Endothelial cell of umbilical vein (primary cell): ENCODE measurements at regions not wholly inside any gene's neighbourhood (a gene's known extent, or its start where the extent isn't known, plus 50 kb on each side); places are given as distances from the start of the nearest gene placed in this dataset.

Source experiments
- BruUV-seq: library from RNA; stranded (reverse); fragments of 400-500 nt; replicated peaks from 2 replicates; lab custom pipeline; 2021; lab: Mats Ljungman, UMichigan
- CTCF ChIA-PET: fragments of 300-600, 350-600 bp; sonication (Branson Sonifier 250); formaldehyde crosslinking; loops from one replicate; lab custom pipeline; 2021; ENCODE audit warnings: antibody characterized with exemption, inconsistent platforms; lab: Charles Lee
- POLR2A ChIA-PET: fragments of 300-600, 350-600 bp; sonication (Branson Sonifier 250); formaldehyde crosslinking; loops from one replicate; lab custom pipeline; 2021; ENCODE audit warnings: antibody characterized with exemption, inconsistent platforms; lab: Charles Lee
- DNase-seq: peaks from one replicate; pipeline ENCODE4 v3.0.0-alpha.2; 2011; ENCODE audit warnings: low read depth, low spot score
- FAIRE-seq: peaks from 2 replicates; lab custom pipeline; 2011; peaks lifted over from hg19 to GRCh38; lab: Jason Lieb, UNC
- H2AFZ ChIP-seq: 2 replicates; pipeline ENCODE4 v1.6.0; 2012; ENCODE audit warnings: low read depth, low read length, control low read depth, inconsistent platforms
- H3K27ac ChIP-seq: 2 replicates; pipeline ENCODE4 v1.5.1; 2011; ENCODE audit warnings: low read depth, mild to moderate bottlenecking, control low read depth, low read length, moderate library complexity; ENCODE audit not compliant: insufficient read depth
- H3K27me3 ChIP-seq, 2 experiments: 2 replicates each; pipeline versions ENCODE4 v1.6.0 to v1.6.1; 2011; ENCODE audit warnings: low read length in 2 of 2, mixed read lengths in 1 of 2; ENCODE audit not compliant: control insufficient read depth in 2 of 2, insufficient read depth in 2 of 2
- H3K36me3 ChIP-seq, 2 experiments: 2 replicates in 1 of 2; 3 replicates in 1 of 2; pipeline ENCODE4 v1.5.1; 2011; ENCODE audit warnings: low read length in 2 of 2, mild to moderate bottlenecking in 1 of 2, moderate library complexity in 1 of 2; ENCODE audit not compliant: control insufficient read depth in 2 of 2, insufficient read depth in 2 of 2; ENCODE audit errors: extremely low read depth in 1 of 2
- H3K4me1 ChIP-seq: 3 replicates; pipeline ENCODE4 v1.5.1; 2011; ENCODE audit warnings: mild to moderate bottlenecking, low read length; ENCODE audit not compliant: control insufficient read depth, insufficient read depth; ENCODE audit errors: extremely low read depth
- H3K4me2 ChIP-seq: 2 replicates; pipeline ENCODE4 v1.6.1; 2011; ENCODE audit warnings: low read length, control low read depth, mixed read lengths; ENCODE audit not compliant: insufficient read depth
- H3K4me3 ChIP-seq, 3 experiments: fragments of 200-600 bp in 1 of 3; sonication (generic), shearing (Covaris generic) in 1 of 3; replicated peaks in 1 of 3; 2 replicates each; pipeline ENCODE4 v1.5.1; 2011 to 2016; ENCODE audit warnings: control low read depth in 3 of 3, low read length in 3 of 3, mild to moderate bottlenecking in 2 of 3, inconsistent platforms in 1 of 3, low read depth in 1 of 3, moderate library complexity in 1 of 3; ENCODE audit not compliant: insufficient read depth in 1 of 3
- H3K79me2 ChIP-seq: 2 replicates; pipeline ENCODE4 v1.6.0; 2012; ENCODE audit warnings: low read length, inconsistent platforms; ENCODE audit not compliant: control insufficient read depth, insufficient read depth
- H3K9ac ChIP-seq: replicated peaks from 2 replicates; pipeline ENCODE3; 2011; ENCODE audit warnings: low read length, control low read depth; ENCODE audit not compliant: insufficient read depth; ENCODE audit errors: extremely low read depth
- H3K9me1 ChIP-seq: replicated peaks from 3 replicates; pipeline ENCODE4 v1.6.0; 2011; ENCODE audit warnings: mild to moderate bottlenecking, low read length; ENCODE audit not compliant: control insufficient read depth, insufficient read depth; ENCODE audit errors: extremely low read depth
- H3K9me3 ChIP-seq: replicated peaks from 2 replicates; pipeline ENCODE4 v1.5.1; 2012; ENCODE audit warnings: low read length, inconsistent platforms; ENCODE audit not compliant: control insufficient read depth, insufficient read depth
- H4K20me1 ChIP-seq: replicated peaks from 2 replicates; pipeline ENCODE3; 2011; ENCODE audit warnings: mild to moderate bottlenecking, low read length; ENCODE audit not compliant: control insufficient read depth, insufficient read depth; ENCODE audit errors: extremely low read depth
- EZH2 ChIP-seq: IDR thresholded peaks from 2 replicates; pipeline ENCODE4 v1.6.1; 2012; ENCODE audit warnings: borderline replicate concordance, low read depth, mild to moderate bottlenecking, moderate library complexity, low read length, inconsistent platforms; ENCODE audit not compliant: severe bottlenecking
- FOS ChIP-seq: IDR thresholded peaks from 2 replicates; pipeline ENCODE4 v1.6.1; 2011; ENCODE audit warnings: mild to moderate bottlenecking, low read length, moderate library complexity, borderline replicate concordance; ENCODE audit not compliant: insufficient read depth
- GATA2 ChIP-seq: IDR thresholded peaks from 2 replicates; pipeline ENCODE4 v1.7.0; 2011; ENCODE audit warnings: low read depth, mild to moderate bottlenecking, moderate library complexity, mixed read lengths, low read length; ENCODE audit not compliant: insufficient read length, insufficient read depth
- JUN ChIP-seq: IDR thresholded peaks from 2 replicates; pipeline ENCODE4 v1.6.1; 2011; ENCODE audit warnings: borderline replicate concordance, low read depth; ENCODE audit not compliant: insufficient read length, insufficient read depth
- MYC ChIP-seq: IDR thresholded peaks from one replicate; pipeline ENCODE4 v1.6.1; 2011; ENCODE audit warnings: mild to moderate bottlenecking, low read depth, low read length
- POLR2A ChIP-seq: IDR thresholded peaks from 2 replicates; pipeline ENCODE4 v1.6.1; 2012; ENCODE audit warnings: low read depth, mild to moderate bottlenecking, control low read depth, low read length
- POLR2AphosphoS5 ChIP-seq: IDR thresholded peaks from 2 replicates; pipeline ENCODE4 v1.6.1; 2012; ENCODE audit warnings: low read depth, mild to moderate bottlenecking, control low read depth, low read length, moderate library complexity; ENCODE audit not compliant: insufficient read depth
- dilution Hi-C: fragments of 300-500 bp; cut with MboI; formaldehyde crosslinking; loops from one replicate; pipeline ENCODE4 v1.15.0; 2019; ENCODE audit warnings: low sequenced_read_pairs; ENCODE audit not compliant: extremely low pct_ligation_motif_present
- intact Hi-C: fragments of 100-400 bp; cut with micrococcal nuclease; formaldehyde crosslinking; loops from one replicate; pipeline ENCODE4 v1.10.0; 2022
- TF ChIP-seq, protein P1 (sequence below): IDR thresholded peaks from 2 replicates; pipeline ENCODE4 v1.6.1; 2011; ENCODE audit not compliant: insufficient read depth, insufficient read length
- TF ChIP-seq, protein P2 (sequence below), 2 donors: IDR thresholded peaks; 1 replicate in 1 of 2; 2 replicates in 1 of 2; pipeline ENCODE4 v1.5.1; 2011; ENCODE audit warnings: low read length in 2 of 2, mild to moderate bottlenecking in 2 of 2, moderate library complexity in 2 of 2, control low read depth in 1 of 2, inconsistent platforms in 1 of 2, low read depth in 1 of 2; ENCODE audit not compliant: insufficient read depth in 1 of 2; ENCODE audit errors: extremely low read depth in 1 of 2

GRCh38 chr9:99441829-99442228, 219.7 kb downstream of the SEC61B start:
- dilution Hi-C loops: no loop called here
- no TSS peak for BruUV-seq

DNA sequence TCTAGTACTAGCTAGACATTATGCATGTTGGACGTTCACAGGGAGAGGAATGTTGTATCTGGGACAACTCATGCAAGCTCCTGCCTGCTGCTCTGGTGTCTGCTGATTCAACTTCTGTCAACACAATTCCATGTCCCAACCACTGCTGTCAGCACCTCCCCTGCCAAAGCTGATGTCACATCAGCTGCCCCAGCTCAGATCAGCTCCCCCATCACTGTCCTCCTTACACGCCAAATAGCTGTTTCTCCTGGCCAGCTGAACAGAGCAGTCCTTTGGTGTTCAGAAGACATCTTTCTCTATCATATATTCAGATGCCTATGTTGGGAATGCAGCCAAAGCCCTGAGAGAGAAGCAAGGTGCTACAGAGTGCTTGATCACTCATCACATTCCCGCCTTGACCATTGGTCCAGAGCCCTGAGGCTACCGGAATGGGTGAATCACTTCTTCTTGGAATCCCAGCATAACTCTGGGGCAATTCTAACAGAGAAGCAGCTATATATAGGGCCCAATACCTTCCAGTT, 223.3 kb downstream of the SEC61B start:
- H3K27me3 ChIP-seq: peaks cover 2 to 5% of the 10 kb centered on the region in 2 experiments
- no peak for FAIRE-seq
- no TSS peak for BruUV-seq
- no peaks in the 10 kb centered on the region for H4K20me1 ChIP-seq
- H3K9me1 ChIP-seq: no peaks in the 10 kb centered on the region
- H2AFZ ChIP-seq: no peak overlapping the region
- no peak overlapping the region for H3K4me3 ChIP-seq
- H3K9me3 ChIP-seq: no peaks in the 10 kb centered on the region
- H3K79me2 ChIP-seq: no peaks in the 10 kb centered on the region
- no peak overlapping the region for H3K27ac ChIP-seq
- DNase-seq: no peak
- intact Hi-C loops: no loop called here
- ChIA-PET POLR2A (no interaction called here), CTCF (interaction anchor here (1.1 to 1.4 kb wide), 2 partner anchors 14 to 146 kb away, joined by 3 to 4 read pairs; no protein-coding TSS in a partner anchor)
- H3K4me1 ChIP-seq: no peaks in the 10 kb centered on the region
- H3K4me2 ChIP-seq: no peak overlapping the region
- no peak overlapping the region for H3K9ac ChIP-seq
- dilution Hi-C loops: no loop called here
- no peak for TF ChIP-seq POLR2A
- TF ChIP-seq FOS: no peak
- TF ChIP-seq EZH2: no peak
- no peak for TF ChIP-seq JUN
- no peak for TF ChIP-seq MYC
- TF ChIP-seq, protein P1, sequence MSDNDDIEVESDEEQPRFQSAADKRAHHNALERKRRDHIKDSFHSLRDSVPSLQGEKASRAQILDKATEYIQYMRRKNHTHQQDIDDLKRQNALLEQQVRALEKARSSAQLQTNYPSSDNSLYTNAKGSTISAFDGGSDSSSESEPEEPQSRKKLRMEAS: no peak
- TF ChIP-seq, protein P2, sequence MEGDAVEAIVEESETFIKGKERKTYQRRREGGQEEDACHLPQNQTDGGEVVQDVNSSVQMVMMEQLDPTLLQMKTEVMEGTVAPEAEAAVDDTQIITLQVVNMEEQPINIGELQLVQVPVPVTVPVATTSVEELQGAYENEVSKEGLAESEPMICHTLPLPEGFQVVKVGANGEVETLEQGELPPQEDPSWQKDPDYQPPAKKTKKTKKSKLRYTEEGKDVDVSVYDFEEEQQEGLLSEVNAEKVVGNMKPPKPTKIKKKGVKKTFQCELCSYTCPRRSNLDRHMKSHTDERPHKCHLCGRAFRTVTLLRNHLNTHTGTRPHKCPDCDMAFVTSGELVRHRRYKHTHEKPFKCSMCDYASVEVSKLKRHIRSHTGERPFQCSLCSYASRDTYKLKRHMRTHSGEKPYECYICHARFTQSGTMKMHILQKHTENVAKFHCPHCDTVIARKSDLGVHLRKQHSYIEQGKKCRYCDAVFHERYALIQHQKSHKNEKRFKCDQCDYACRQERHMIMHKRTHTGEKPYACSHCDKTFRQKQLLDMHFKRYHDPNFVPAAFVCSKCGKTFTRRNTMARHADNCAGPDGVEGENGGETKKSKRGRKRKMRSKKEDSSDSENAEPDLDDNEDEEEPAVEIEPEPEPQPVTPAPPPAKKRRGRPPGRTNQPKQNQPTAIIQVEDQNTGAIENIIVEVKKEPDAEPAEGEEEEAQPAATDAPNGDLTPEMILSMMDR (IDR thresholded peaks at IDR 0.05; ENCODE audit: extremely low read depth in 1 of 2, insufficient read depth in 1 of 2, low read depth in 1 of 2, low read length in 2 of 2): no peak
- TF ChIP-seq GATA2: no peak
- TF ChIP-seq POLR2AphosphoS5: no peak
- H3K36me3 ChIP-seq: no peaks in the 10 kb centered on the region

More at GRCh38 chr9:99441829-99442228, 219.7 kb downstream of the SEC61B start:
- H3K27me3 ChIP-seq: peaks cover 0 to 2% of the 10 kb centered on the region in 2 experiments
- H3K4me1 ChIP-seq: no peaks in the 10 kb centered on the region
- TF ChIP-seq MYC (no peak), GATA2 (no peak), POLR2AphosphoS5 (no peak)
- H3K9ac ChIP-seq: no peak overlapping the region
- no peaks in the 10 kb centered on the region for H3K36me3 ChIP-seq
- DNase-seq: no peak
- FAIRE-seq: no peak
- H4K20me1 ChIP-seq: no peaks in the 10 kb centered on the region
- H2AFZ ChIP-seq: no peak overlapping the region
- H3K79me2 ChIP-seq: no peaks in the 10 kb centered on the region
- H3K9me1 ChIP-seq: no peaks in the 10 kb centered on the region
- no peak overlapping the region for H3K4me3 ChIP-seq
- ChIA-PET POLR2A (no interaction called here), CTCF (no interaction called here)
- H3K27ac ChIP-seq: no peak overlapping the region
- H3K4me2 ChIP-seq: no peak overlapping the region
- intact Hi-C loops: no loop called here
- no peaks in the 10 kb centered on the region for H3K9me3 ChIP-seq
